Right lobe of liver (tissue), 4 donors: ENCODE measurements at regions not wholly inside any gene's neighbourhood (a gene's known extent, or its start where the extent isn't known, plus 50 kb on each side); places are given as distances from the start of the nearest gene placed in this dataset.
A peak's percentile ranks its signal among the peaks of the same experiment; 100 is the strongest.

Source experiments
- CTCF ChIP-seq, 4 donors: fragments of 200-600 bp in 3 of 4; fragments of 450-650 bp in 1 of 4; IDR thresholded peaks; one replicate each; pipeline versions ENCODE4 v1.5.1 to v1.8.0; 2016 to 2022; ENCODE audit warnings: antibody characterized with exemption in 4 of 4, mild to moderate bottlenecking in 2 of 4
- POLR2A ChIP-seq: fragments of 450-650 bp; IDR thresholded peaks from one replicate; pipeline ENCODE4 v1.6.1; 2017; ENCODE audit warnings: antibody characterized with exemption, mild to moderate bottlenecking
- donor health status: DM: no; HTN: no; CAD: no.
- donor health status: DM: no; HTN: no; CAD: no.
- donor health status: DM: no; HTN: yes; CAD: no.

GRCh38 chr1:65067491-65068201, 80.4 kb upstream of the AK4 start:
- TF ChIP-seq POLR2A (peak; percentile 57), CTCF (IDR thresholded peaks at IDR 0.05) (no peak)
